Lower leg skin (tissue), 3 donors: ENCODE measurements at regions not wholly inside any gene's neighbourhood (a gene's known extent, or its start where the extent isn't known, plus 50 kb on each side); places are given as distances from the start of the nearest gene placed in this dataset.

Experiments used
- POLR2A ChIP-seq, 2 donors: fragments of 450-650 bp; IDR thresholded peaks; one replicate each; pipeline ENCODE4 v1.6.1; 2016 to 2017; ENCODE audit warnings: antibody characterized with exemption in 2 of 2, mild to moderate bottlenecking in 1 of 2, moderate library complexity in 1 of 2
- TF ChIP-seq, protein P1 (sequence below), 3 donors: fragments of 450-650 bp; IDR thresholded peaks; one replicate each; pipeline ENCODE4 v1.5.1; 2016; ENCODE audit warnings: antibody characterized with exemption in 3 of 3, mild to moderate bottlenecking in 3 of 3, moderate library complexity in 2 of 3

DNA sequence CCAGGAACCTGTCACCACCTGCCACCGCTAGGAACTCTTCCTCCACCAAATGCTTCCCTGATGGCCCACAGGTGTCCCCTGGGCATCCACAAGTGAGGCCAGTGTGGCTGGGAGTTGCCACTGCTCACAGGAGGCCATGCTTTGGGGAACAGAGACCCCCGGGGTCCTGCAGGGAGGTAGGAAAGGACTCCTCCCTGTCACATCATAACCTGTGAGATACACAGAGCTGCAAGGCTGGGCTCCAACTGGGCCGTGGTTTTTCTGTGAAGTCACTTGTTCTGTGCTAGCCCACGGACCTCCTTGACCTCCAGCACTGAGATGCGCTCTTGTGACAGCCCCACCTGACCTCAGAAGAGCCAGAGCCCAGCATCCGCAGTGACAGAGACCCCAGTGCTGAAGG, 311.2 kb downstream of the C16orf95 start:
- no peak for TF ChIP-seq POLR2A (IDR thresholded peaks at IDR 0.05)
- TF ChIP-seq, protein P1, sequence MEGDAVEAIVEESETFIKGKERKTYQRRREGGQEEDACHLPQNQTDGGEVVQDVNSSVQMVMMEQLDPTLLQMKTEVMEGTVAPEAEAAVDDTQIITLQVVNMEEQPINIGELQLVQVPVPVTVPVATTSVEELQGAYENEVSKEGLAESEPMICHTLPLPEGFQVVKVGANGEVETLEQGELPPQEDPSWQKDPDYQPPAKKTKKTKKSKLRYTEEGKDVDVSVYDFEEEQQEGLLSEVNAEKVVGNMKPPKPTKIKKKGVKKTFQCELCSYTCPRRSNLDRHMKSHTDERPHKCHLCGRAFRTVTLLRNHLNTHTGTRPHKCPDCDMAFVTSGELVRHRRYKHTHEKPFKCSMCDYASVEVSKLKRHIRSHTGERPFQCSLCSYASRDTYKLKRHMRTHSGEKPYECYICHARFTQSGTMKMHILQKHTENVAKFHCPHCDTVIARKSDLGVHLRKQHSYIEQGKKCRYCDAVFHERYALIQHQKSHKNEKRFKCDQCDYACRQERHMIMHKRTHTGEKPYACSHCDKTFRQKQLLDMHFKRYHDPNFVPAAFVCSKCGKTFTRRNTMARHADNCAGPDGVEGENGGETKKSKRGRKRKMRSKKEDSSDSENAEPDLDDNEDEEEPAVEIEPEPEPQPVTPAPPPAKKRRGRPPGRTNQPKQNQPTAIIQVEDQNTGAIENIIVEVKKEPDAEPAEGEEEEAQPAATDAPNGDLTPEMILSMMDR (IDR thresholded peaks at IDR 0.05), result no peak
